Neuronal stem cell (in vitro differentiated cells): ENCODE measurements at regions not wholly inside any gene's neighbourhood (a gene's known extent, or its start where the extent isn't known, plus 50 kb on each side); places are given as distances from the start of the nearest gene placed in this dataset.
"Not testable (repeated sequence)": the region's sequence is repeated elsewhere in the genome, so short reads cannot be mapped to it uniquely, and the experiment has no call there.

Experiments
- DNase-seq: peaks from one replicate; pipeline ENCODE4 v3.0.0-alpha.2; 2013; ENCODE audit warnings: low spot score
- H2AFZ ChIP-seq: one replicate; pipeline ENCODE4 v1.6.1; 2013; ENCODE audit warnings: mild to moderate bottlenecking, low read length, inconsistent platforms
- H2AK5ac ChIP-seq: 2 replicates; pipeline ENCODE4 v1.6.1; 2013; ENCODE audit warnings: low read depth, mild to moderate bottlenecking, inconsistent platforms, low read length, moderate library complexity, mixed read lengths
- H2BK120ac ChIP-seq: 2 replicates; pipeline ENCODE4 v1.6.1; 2013; ENCODE audit warnings: low read depth, mild to moderate bottlenecking, inconsistent platforms, low read length, moderate library complexity, mixed read lengths
- H2BK12ac ChIP-seq: one replicate; pipeline ENCODE4 v1.6.1; 2013; ENCODE audit warnings: low read length, inconsistent platforms
- H2BK15ac ChIP-seq: 2 replicates; pipeline ENCODE4 v1.6.1; 2013; ENCODE audit warnings: mild to moderate bottlenecking, low read length, inconsistent platforms, mixed read lengths
- H2BK5ac ChIP-seq: one replicate; pipeline ENCODE4 v1.6.1; 2013; ENCODE audit warnings: inconsistent platforms, mild to moderate bottlenecking, low read length, moderate library complexity
- H3K14ac ChIP-seq: one replicate; pipeline ENCODE4 v1.6.1; 2013; ENCODE audit warnings: low read length, inconsistent platforms
- H3K18ac ChIP-seq: 2 replicates; pipeline ENCODE4 v1.6.1; 2013; ENCODE audit warnings: low read length, inconsistent platforms
- H3K23ac ChIP-seq: 2 replicates; pipeline ENCODE4 v1.6.1; 2013; ENCODE audit warnings: low read depth, mild to moderate bottlenecking, mixed read lengths, low read length, inconsistent platforms; ENCODE audit not compliant: poor library complexity
- H3K27ac ChIP-seq: replicated peaks from 3 replicates; pipeline ENCODE4 v1.5.1; 2013; ENCODE audit warnings: low read length, inconsistent platforms
- H3K27me3 ChIP-seq, 3 experiments: 2 replicates each; pipeline ENCODE4 v1.6.1; 2013; ENCODE audit warnings: low read length in 3 of 3, mild to moderate bottlenecking in 2 of 3, inconsistent platforms in 1 of 3, low read depth in 1 of 3, mixed read lengths in 1 of 3, moderate library complexity in 1 of 3; ENCODE audit not compliant: control insufficient read depth in 3 of 3, insufficient read depth in 3 of 3
- H3K36me3 ChIP-seq, 2 donors: replicated peaks in 1 of 2; 2 replicates each; pipeline ENCODE4 v1.6.1; 2013; ENCODE audit warnings: low read length in 2 of 2; ENCODE audit not compliant: control insufficient read depth in 2 of 2, insufficient read depth in 2 of 2
- H3K4ac ChIP-seq: 2 replicates; pipeline ENCODE4 v1.6.1; 2013; ENCODE audit warnings: inconsistent platforms, mild to moderate bottlenecking, low read length, moderate library complexity
- H3K4me1 ChIP-seq, 2 donors: 1 replicate in 1 of 2; 2 replicates in 1 of 2; pipeline ENCODE4 v1.6.1; 2013; ENCODE audit warnings: low read length in 2 of 2, low read depth in 1 of 2; ENCODE audit not compliant: control insufficient read depth in 2 of 2, insufficient read depth in 1 of 2
- H3K4me2 ChIP-seq: one replicate; pipeline ENCODE4 v1.6.1; 2013; ENCODE audit warnings: mild to moderate bottlenecking, low read length, inconsistent platforms; ENCODE audit not compliant: insufficient read depth, poor library complexity, severe bottlenecking
- H3K4me3 ChIP-seq, 2 donors: 2 replicates each; pipeline ENCODE4 v1.5.1; 2013; ENCODE audit warnings: low read length in 2 of 2, mild to moderate bottlenecking in 2 of 2, inconsistent platforms in 1 of 2, moderate library complexity in 1 of 2
- H3K79me1 ChIP-seq: one replicate; pipeline ENCODE4 v1.6.1; 2013; ENCODE audit warnings: low read depth, mild to moderate bottlenecking, inconsistent platforms, low read length, moderate library complexity
- H3K9ac ChIP-seq: one replicate; pipeline ENCODE4 v1.6.1; 2013; ENCODE audit warnings: mild to moderate bottlenecking, low read depth, low read length, inconsistent platforms; ENCODE audit not compliant: poor library complexity
- H3K9me3 ChIP-seq, 2 donors: replicated peaks in 1 of 2; 2 replicates each; pipeline versions ENCODE3 to v1.6.1; 2013; ENCODE audit warnings: low read length in 2 of 2, mild to moderate bottlenecking in 2 of 2, inconsistent platforms in 1 of 2, low read depth in 1 of 2, mixed read lengths in 1 of 2, moderate library complexity in 1 of 2; ENCODE audit not compliant: control insufficient read depth in 2 of 2, insufficient read depth in 1 of 2
- H4K8ac ChIP-seq: one replicate; pipeline ENCODE4 v1.6.1; 2013; ENCODE audit warnings: low read depth, mild to moderate bottlenecking, inconsistent platforms, low read length, moderate library complexity
- H4K91ac ChIP-seq: one replicate; pipeline ENCODE4 v1.6.1; 2013; ENCODE audit warnings: low read length, low read depth, mild to moderate bottlenecking, inconsistent platforms; ENCODE audit not compliant: poor library complexity
- WGBS, 2 donors: extraction: QIAGEN DNeasy Blood & Tissue Kit; methylation state at CpG; one replicate each; pipeline ENCODE4 v1.1.7; 2013; ENCODE audit warnings: missing lambda C conversion rate in 2 of 2, mixed read lengths in 1 of 2; ENCODE audit not compliant: insufficient read length in 2 of 2, insufficient replicate concordance in 1 of 2; ENCODE audit errors: extremely low coverage in 2 of 2; 5-methylcytosine and 5-hydroxymethylcytosine counted together

- no peaks in the 10 kb centered on the region for H3K9me3 ChIP-seq
- H2BK5ac ChIP-seq, result no peak overlapping the region
- no peak overlapping the region for H2BK12ac ChIP-seq
- H3K9ac ChIP-seq, result no peak overlapping the region
- H3K18ac ChIP-seq, result no peak overlapping the region
- no peak overlapping the region for H2BK120ac ChIP-seq
- H3K4me1 ChIP-seq, result no peaks in the 10 kb centered on the region
- H2BK15ac ChIP-seq, result no peak overlapping the region
- WGBS, 2 donors, result no CpG with 5 or more reads among the region's 2 CpGs
- no peak overlapping the region for H2AFZ ChIP-seq
- no peak overlapping the region for H3K27ac ChIP-seq
- H3K23ac ChIP-seq, result no peak overlapping the region
- H3K4ac ChIP-seq, result no peak overlapping the region
- no peaks in the 10 kb centered on the region for H3K36me3 ChIP-seq
- no peak overlapping the region for H2AK5ac ChIP-seq
- H4K91ac ChIP-seq, result no peak overlapping the region
- no peaks in the 10 kb centered on the region for H3K27me3 ChIP-seq
- no peak for DNase-seq
- H3K4me3 ChIP-seq, result no peak overlapping the region
- H3K79me1 ChIP-seq, result no peaks in the 10 kb centered on the region
- H3K4me2 ChIP-seq, result no peak overlapping the region
- no peak overlapping the region for H4K8ac ChIP-seq
- no peak overlapping the region for H3K14ac ChIP-seq
Observed at GRCh38 chrY:3045048-3045447, 109.9 kb downstream of the ZFY start.

GRCh38 chrY:3055496-3055895 is 120.3 kb downstream of the ZFY start:
- no CpG with 5 or more reads among the region's 1 CpG for WGBS, 2 donors
- not testable (repeated sequence) for H2AK5ac ChIP-seq

GRCh38 chrY:3058342-3058741 is 123.2 kb downstream of the ZFY start:
- H3K18ac ChIP-seq, H3K4ac ChIP-seq, H3K79me1 ChIP-seq, H2BK15ac ChIP-seq, H4K8ac ChIP-seq, H3K14ac ChIP-seq, H3K27ac ChIP-seq, H3K4me1 ChIP-seq, H2BK5ac ChIP-seq, H3K9me3 ChIP-seq, H3K36me3 ChIP-seq, H2AK5ac ChIP-seq, H2AFZ ChIP-seq, H3K9ac ChIP-seq, H4K91ac ChIP-seq, H2BK12ac ChIP-seq, H3K4me2 ChIP-seq, DNase-seq, H3K27me3 ChIP-seq, H3K4me3 ChIP-seq, H3K23ac ChIP-seq, H2BK120ac ChIP-seq: not testable (repeated sequence)

More at GRCh38 chrY:3055496-3055895, 120.3 kb downstream of the ZFY start:
- H3K18ac ChIP-seq, H2BK120ac ChIP-seq, H3K4me1 ChIP-seq, H3K9me3 ChIP-seq, H2BK15ac ChIP-seq, H2BK5ac ChIP-seq, H3K27me3 ChIP-seq, H3K36me3 ChIP-seq, H4K8ac ChIP-seq, H3K14ac ChIP-seq, H3K23ac ChIP-seq, DNase-seq, H4K91ac ChIP-seq, H3K4me2 ChIP-seq, H2AFZ ChIP-seq, H2BK12ac ChIP-seq, H3K4me3 ChIP-seq, H3K27ac ChIP-seq, H3K9ac ChIP-seq, H3K79me1 ChIP-seq, H3K4ac ChIP-seq: not testable (repeated sequence)

GRCh38 chrY:3060671-3061070 is 125.5 kb downstream of the ZFY start:
- H3K9me3 ChIP-seq, H2AK5ac ChIP-seq, H2BK12ac ChIP-seq, H3K79me1 ChIP-seq, H2BK120ac ChIP-seq, H3K4me2 ChIP-seq, H4K8ac ChIP-seq, H3K9ac ChIP-seq, H3K27ac ChIP-seq, H3K23ac ChIP-seq, H3K4ac ChIP-seq, H3K14ac ChIP-seq, H4K91ac ChIP-seq, H3K18ac ChIP-seq, DNase-seq, H3K4me1 ChIP-seq, H3K4me3 ChIP-seq, H3K36me3 ChIP-seq, H2BK5ac ChIP-seq, H2BK15ac ChIP-seq, H3K27me3 ChIP-seq, H2AFZ ChIP-seq: not testable (repeated sequence)
- WGBS, 2 donors, result no CpG with 5 or more reads among the region's 1 CpG
